Gastroesophageal sphincter (tissue), 4 donors: ENCODE measurements at regions not wholly inside any gene's neighbourhood (a gene's known extent, or its start where the extent isn't known, plus 50 kb on each side); places are given as distances from the start of the nearest gene placed in this dataset.

ENCODE experiments used
- ATAC-seq: fragments of 150-250 bp; one replicate; pipeline ENCODE4 v1.9.1; 2016; ENCODE audit warnings: mild to moderate bottlenecking, moderate library complexity
- H3K27ac ChIP-seq, 4 donors: fragments of 200-600 bp; sonication (generic) in 3 of 4; 1 replicate in 3 of 4; 2 replicates in 1 of 4; pipeline ENCODE4 v1.5.1; 2016 to 2019
- H3K27me3 ChIP-seq: fragments of 200-600 bp; sonication (generic); one replicate; pipeline ENCODE4 v1.5.1; 2019
- H3K36me3 ChIP-seq, 2 donors: fragments of 200-600 bp; sonication (generic); one replicate each; pipeline ENCODE4 v1.5.1; 2019; ENCODE audit warnings: control low read depth in 1 of 2
- H3K4me1 ChIP-seq, 3 donors: fragments of 200-600 bp; sonication (generic); 1 replicate in 2 of 3; 2 replicates in 1 of 3; pipeline ENCODE4 v1.5.1; 2016 to 2019; ENCODE audit warnings: control low read depth in 2 of 3
- H3K4me3 ChIP-seq, 2 donors: fragments of 200-600 bp; sonication (generic); one replicate each; pipeline ENCODE4 v1.5.1; 2019; ENCODE audit warnings: mild to moderate bottlenecking in 1 of 2, moderate library complexity in 1 of 2
- H3K9me3 ChIP-seq, 3 donors: fragments of 200-600 bp; sonication (generic); one replicate each; pipeline ENCODE4 v1.5.1; 2017 to 2019; ENCODE audit warnings: control low read depth in 2 of 3
- CTCF ChIP-seq, 4 experiments: fragments of 200-600 bp in 2 of 4; fragments of 450-650 bp in 2 of 4; sonication (generic) in 1 of 4; IDR thresholded peaks; one replicate each; pipeline ENCODE4 v1.5.1; 2017 to 2019; ENCODE audit warnings: antibody characterized with exemption in 4 of 4, mild to moderate bottlenecking in 2 of 4, moderate library complexity in 2 of 4
- EP300 ChIP-seq: sonication (generic); formaldehyde crosslinking; IDR thresholded peaks from one replicate; pipeline ENCODE4 v1.6.1; 2017; ENCODE audit warnings: antibody characterized with exemption, mild to moderate bottlenecking
- POLR2A ChIP-seq, 2 donors: fragments of 450-650 bp; IDR thresholded peaks; one replicate each; pipeline ENCODE4 v1.6.1; 2017; ENCODE audit warnings: antibody characterized with exemption in 2 of 2, mild to moderate bottlenecking in 2 of 2, moderate library complexity in 1 of 2
- POLR2AphosphoS5 ChIP-seq: sonication (generic); formaldehyde crosslinking; IDR thresholded peaks from one replicate; pipeline ENCODE4 v1.6.1; 2017; ENCODE audit warnings: antibody characterized with exemption
- WGBS, 2 donors: methylation state at CpG; one replicate each; pipeline ENCODE4 v1.1.5; 2018; ENCODE audit warnings: low coverage in 1 of 2; 5-methylcytosine and 5-hydroxymethylcytosine counted together

DNA sequence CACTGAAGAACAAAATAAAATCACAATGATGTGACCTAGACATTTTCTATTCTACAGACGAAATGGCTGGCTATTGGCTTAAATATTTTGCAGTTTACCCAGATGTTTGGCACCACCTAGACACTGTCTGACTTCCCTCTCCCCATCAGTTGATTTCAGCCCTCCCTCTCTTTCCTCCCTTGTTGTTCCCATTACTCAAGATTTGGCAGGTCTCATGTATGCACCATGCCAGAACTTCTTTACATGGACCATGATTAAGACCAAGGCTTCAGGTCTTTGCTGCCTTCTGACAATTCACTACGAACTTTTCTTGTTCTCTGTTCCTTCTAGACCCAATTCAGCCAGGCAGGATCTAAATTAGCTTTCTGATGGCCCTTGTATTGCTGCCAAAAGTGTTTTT, 66.6 kb upstream of the GDNF start:
- 61 to 69% methylated on average over 2 of the region's 2 CpGs for WGBS, 2 donors
- no peaks in the 10 kb centered on the region for H3K36me3 ChIP-seq
- peaks cover 0 to 3% (median 0%) of the 10 kb centered on the region in 3 donors for H3K4me1 ChIP-seq
- H3K9me3 ChIP-seq, result no peaks in the 10 kb centered on the region
- no peak for TF ChIP-seq POLR2AphosphoS5
- TF ChIP-seq EP300, result no peak
- no peak for TF ChIP-seq POLR2A (IDR thresholded peaks at IDR 0.05)
- no peak for TF ChIP-seq CTCF (IDR thresholded peaks at IDR 0.05)
- H3K4me3 ChIP-seq, result no peak overlapping the region
- ATAC-seq, result no peak
- no peak overlapping the region for H3K27ac ChIP-seq
- no peaks in the 10 kb centered on the region for H3K27me3 ChIP-seq

DNA sequence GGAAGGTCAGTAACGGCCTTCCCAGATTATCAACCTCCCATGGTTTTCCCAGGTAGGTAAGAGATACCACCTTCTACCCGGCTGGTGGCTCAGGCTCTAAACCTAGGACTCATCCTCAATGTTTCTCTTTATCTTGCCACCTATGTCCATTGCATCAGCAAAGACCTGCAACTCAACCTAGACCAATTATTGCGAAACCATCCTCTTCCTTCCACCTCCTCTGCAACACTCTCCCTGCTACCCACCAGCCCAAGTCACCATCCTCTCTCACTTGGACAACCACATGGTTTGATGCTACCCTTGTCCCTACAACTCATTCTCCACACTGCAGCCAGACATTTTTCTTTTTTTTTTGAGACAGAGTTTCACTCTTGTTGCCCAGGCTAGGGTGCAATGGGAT, 65.4 kb upstream of the GDNF start:
- no peak for ATAC-seq
- WGBS, 2 donors, result 90 to 97% methylated on average over 2 to 3 of the region's 3 CpGs

DNA sequence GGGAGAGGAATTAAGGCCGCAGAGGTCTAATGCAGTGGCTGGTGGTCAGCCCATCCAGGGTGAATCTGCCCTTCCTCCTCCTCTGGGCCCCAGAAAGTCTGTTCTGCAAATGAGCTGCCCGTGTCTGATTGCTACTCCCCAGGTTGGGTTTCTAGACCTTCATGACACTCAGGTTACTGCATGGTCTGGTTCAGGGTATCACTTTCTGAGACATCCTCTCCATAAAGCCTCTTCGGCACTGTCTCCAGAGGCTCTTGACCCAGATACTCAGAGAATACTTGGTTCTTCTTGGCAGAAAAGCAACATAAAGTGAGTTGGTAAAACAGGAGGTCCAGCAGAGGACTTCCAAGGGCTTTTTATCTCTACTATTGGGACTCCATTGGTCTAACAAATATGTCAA, 62.5 kb upstream of the GDNF start:
- no peak for TF ChIP-seq POLR2A (IDR thresholded peaks at IDR 0.05)
- H3K27ac ChIP-seq, result no peak overlapping the region
- H3K27me3 ChIP-seq, result no peaks in the 10 kb centered on the region
- peaks cover 0 to 11% (median 5%) of the 10 kb centered on the region in 3 donors for H3K4me1 ChIP-seq
- H3K9me3 ChIP-seq, result no peaks in the 10 kb centered on the region
- no peaks in the 10 kb centered on the region for H3K36me3 ChIP-seq
- no peak for ATAC-seq
- WGBS, 2 donors, result 83 to 93% methylated on average over 2 to 3 of the region's 3 CpGs
- no peak overlapping the region for H3K4me3 ChIP-seq

More for the DNA sequence above, 65.4 kb upstream of the GDNF start:
- Histone ChIP-seq H3K36me3 (no peaks in the 10 kb centered on the region), H3K27ac (no peak overlapping the region), H3K27me3 (no peaks in the 10 kb centered on the region), H3K9me3 (no peaks in the 10 kb centered on the region), H3K4me1 (peaks cover 0 to 11% (median 5%) of the 10 kb centered on the region in 3 donors), H3K4me3 (no peak overlapping the region)
- TF ChIP-seq POLR2AphosphoS5 (no peak), CTCF (IDR thresholded peaks at IDR 0.05) (no peak), POLR2A (IDR thresholded peaks at IDR 0.05) (no peak), EP300 (no peak)

DNA sequence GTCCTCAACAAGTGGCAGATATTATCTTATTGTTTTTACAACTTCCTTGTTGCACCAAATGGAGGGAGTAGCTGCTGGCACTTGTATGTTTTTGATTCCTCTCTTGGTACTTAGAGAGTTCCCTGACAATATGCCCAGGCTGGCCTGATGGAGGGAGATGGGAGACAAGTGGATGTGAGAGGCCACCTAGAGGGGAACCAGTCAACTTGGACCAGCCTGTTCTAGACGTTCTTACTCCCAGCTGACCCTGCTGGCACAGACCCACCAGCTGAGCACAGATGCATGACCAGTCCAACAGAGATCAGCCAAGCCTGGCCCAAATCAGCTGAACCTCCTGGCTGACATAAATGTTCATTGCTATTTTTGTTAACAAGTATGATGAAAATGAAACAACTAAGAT, 60.9 kb upstream of the GDNF start:
- no peaks in the 10 kb centered on the region for H3K9me3 ChIP-seq
- peak; percentile 68 for ATAC-seq
- H3K4me3 ChIP-seq, result no peak overlapping the region
- H3K27me3 ChIP-seq, result no peaks in the 10 kb centered on the region
- 0 to 20% methylated on average over 1 of the region's 1 CpG for WGBS, 2 donors
- peaks cover 0 to 11% (median 5%) of the 10 kb centered on the region in 3 donors for H3K4me1 ChIP-seq
- no peaks in the 10 kb centered on the region for H3K36me3 ChIP-seq
- no peak for TF ChIP-seq POLR2A (IDR thresholded peaks at IDR 0.05)
- TF ChIP-seq EP300, result no peak
- no peak for TF ChIP-seq POLR2AphosphoS5
- peak in 2 of 4 experiments; percentile 9 to 17 for TF ChIP-seq CTCF (IDR thresholded peaks at IDR 0.05)
- no peak overlapping the region for H3K27ac ChIP-seq

DNA sequence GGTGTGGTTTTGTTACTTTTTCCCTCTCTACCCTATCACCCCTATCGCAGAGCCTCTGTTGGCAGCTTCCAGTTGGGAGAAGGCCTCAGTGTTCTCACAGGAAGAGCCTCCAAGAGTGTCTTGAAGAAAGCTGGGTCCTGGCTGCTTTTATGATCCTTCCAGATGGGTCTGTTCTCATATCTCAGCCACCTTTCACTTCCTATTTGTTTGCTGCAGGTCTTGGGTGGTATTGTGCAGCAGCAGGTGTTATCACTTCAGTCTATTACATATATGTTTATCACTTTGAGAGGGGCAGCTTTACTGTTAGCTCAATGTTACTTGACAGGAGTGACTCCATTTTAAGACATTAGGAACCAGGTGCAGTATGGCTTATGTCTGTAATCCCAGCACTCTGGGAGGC, 59.2 kb upstream of the GDNF start:
- Histone ChIP-seq H3K4me3 (no peak overlapping the region), H3K27ac (no peak overlapping the region), H3K36me3 (no peaks in the 10 kb centered on the region), H3K27me3 (no peaks in the 10 kb centered on the region), H3K9me3 (no peaks in the 10 kb centered on the region), H3K4me1 (peaks cover 0 to 11% (median 5%) of the 10 kb centered on the region in 3 donors)
- 91 to 100% methylated on average over 1 of the region's 1 CpG for WGBS, 2 donors
- no peak for ATAC-seq
- no peak for TF ChIP-seq EP300
- TF ChIP-seq POLR2AphosphoS5, result no peak
- no peak for TF ChIP-seq CTCF (IDR thresholded peaks at IDR 0.05)
- no peak for TF ChIP-seq POLR2A (IDR thresholded peaks at IDR 0.05)
